Endothelial cell (in vitro differentiated cells): ENCODE measurements at regions not wholly inside any gene's neighbourhood (a gene's known extent, or its start where the extent isn't known, plus 50 kb on each side); places are given as distances from the start of the nearest gene placed in this dataset.

Source experiments
- DNase-seq: peaks from one replicate; pipeline ENCODE4 v3.0.0; 2021; ENCODE audit warnings: low spot score
- H3K27ac Mint-ChIP-seq: one replicate; pipeline ENCODE4 v1.8.0; 2021; ENCODE audit warnings: mixed read lengths, inconsistent platforms; ENCODE audit not compliant: unreplicated experiment
- H3K27me3 Mint-ChIP-seq: one replicate; pipeline ENCODE4 v1.8.0; 2021; ENCODE audit warnings: mild to moderate bottlenecking, moderate library complexity, mixed read lengths, inconsistent platforms; ENCODE audit not compliant: unreplicated experiment
- H3K36me3 Mint-ChIP-seq: one replicate; pipeline ENCODE4 v1.8.0; 2021; ENCODE audit warnings: mild to moderate bottlenecking, low read depth, mixed read lengths, inconsistent platforms; ENCODE audit not compliant: unreplicated experiment
- H3K4me1 Mint-ChIP-seq: one replicate; pipeline ENCODE4 v1.8.0; 2021; ENCODE audit warnings: mild to moderate bottlenecking, mixed read lengths, inconsistent platforms; ENCODE audit not compliant: unreplicated experiment
- H3K4me3 Mint-ChIP-seq: one replicate; pipeline ENCODE4 v1.8.0; 2021; ENCODE audit warnings: mild to moderate bottlenecking, mixed read lengths, inconsistent platforms; ENCODE audit not compliant: unreplicated experiment
- H3K9me3 Mint-ChIP-seq: one replicate; pipeline ENCODE4 v1.8.0; 2021; ENCODE audit warnings: mixed read lengths, inconsistent platforms; ENCODE audit not compliant: unreplicated experiment
- CTCF ChIP-seq: fragments of 200-600 bp; sonication (generic); IDR thresholded peaks from one replicate; pipeline ENCODE4 v1.5.0; 2021; ENCODE audit warnings: antibody characterized with exemption; ENCODE audit not compliant: unreplicated experiment

- H3K9me3 Mint-ChIP-seq, result peaks cover 6% of the 10 kb centered on the region
- no peak for TF ChIP-seq CTCF
- H3K4me3 Mint-ChIP-seq, result no peak overlapping the region
- H3K27ac Mint-ChIP-seq, result no peak overlapping the region
- no peaks in the 10 kb centered on the region for H3K4me1 Mint-ChIP-seq
- peaks cover 6% of the 10 kb centered on the region for H3K36me3 Mint-ChIP-seq
- no peak for DNase-seq
- peaks cover 4% of the 10 kb centered on the region for H3K27me3 Mint-ChIP-seq
Measured at GRCh38 chr1:4944072-4944471, 289.7 kb downstream of the AJAP1 start.

GRCh38 chr1:4939266-4939665, 284.9 kb downstream of the AJAP1 start:
- DNase-seq, result no peak
- no peaks in the 10 kb centered on the region for H3K4me1 Mint-ChIP-seq
- H3K27me3 Mint-ChIP-seq, result peaks cover 12% of the 10 kb centered on the region
- no peak for TF ChIP-seq CTCF
- H3K4me3 Mint-ChIP-seq, result peak overlapping the region; percentile 53
- peaks cover 6% of the 10 kb centered on the region for H3K36me3 Mint-ChIP-seq
- peaks cover 6% of the 10 kb centered on the region for H3K9me3 Mint-ChIP-seq
- H3K27ac Mint-ChIP-seq, result peak overlapping the region; percentile 32

- DNase-seq, result no peak
- peaks cover 6% of the 10 kb centered on the region for H3K36me3 Mint-ChIP-seq
- peaks cover 12% of the 10 kb centered on the region for H3K27me3 Mint-ChIP-seq
Measured at GRCh38 chr1:4937876-4938534, 283.6 kb downstream of the AJAP1 start.

GRCh38 chr1:4935807-4936206, 281.4 kb downstream of the AJAP1 start:
- Mint-ChIP-seq H3K4me3 (no peak overlapping the region), H3K36me3 (peaks cover 6% of the 10 kb centered on the region), H3K27ac (no peak overlapping the region), H3K27me3 (peaks cover 12% of the 10 kb centered on the region), H3K4me1 (no peaks in the 10 kb centered on the region), H3K9me3 (peaks cover 6% of the 10 kb centered on the region)
- TF ChIP-seq CTCF, result no peak
- DNase-seq, result no peak

More at GRCh38 chr1:4937876-4938534, 283.6 kb downstream of the AJAP1 start:
- Mint-ChIP-seq H3K4me3 (no peak overlapping the region), H3K27ac (no peak overlapping the region), H3K4me1 (no peaks in the 10 kb centered on the region), H3K9me3 (peaks cover 6% of the 10 kb centered on the region)
- no peak for TF ChIP-seq CTCF

GRCh38 chr1:4933232-4933631, 278.8 kb downstream of the AJAP1 start:
- Mint-ChIP-seq H3K9me3 (no peaks in the 10 kb centered on the region), H3K36me3 (no peaks in the 10 kb centered on the region), H3K27ac (no peak overlapping the region), H3K4me3 (no peak overlapping the region), H3K27me3 (peaks cover 5% of the 10 kb centered on the region), H3K4me1 (no peaks in the 10 kb centered on the region)
- DNase-seq, result no peak
- TF ChIP-seq CTCF, result no peak
